HG03432 (cell line): ENCODE measurements at regions not wholly inside any gene's neighbourhood (a gene's known extent, or its start where the extent isn't known, plus 50 kb on each side); places are given as distances from the start of the nearest gene placed in this dataset.

Experiments used
- ATAC-seq: cut with Tn5 transposase; IDR thresholded peaks from one replicate; pipeline ENCODE4 v1.9.1; 2021; ENCODE audit warnings: mild to moderate bottlenecking, moderate library complexity; ENCODE audit not compliant: unreplicated experiment

GRCh38 chr18:25875551-25876240, 214.7 kb downstream of the SS18 start:
- ATAC-seq: no peak

- ATAC-seq: no peak
Observed at GRCh38 chr18:25873833-25874232, 216.6 kb downstream of the SS18 start.

- no peak for ATAC-seq
Observed at GRCh38 chr18:25866331-25866730, 224.1 kb downstream of the SS18 start.

GRCh38 chr18:25862881-25863600, 227.4 kb downstream of the SS18 start:
- ATAC-seq: no peak

GRCh38 chr18:25853691-25854433, 236.6 kb downstream of the SS18 start:
- ATAC-seq: no peak

- ATAC-seq: no peak
Observed at GRCh38 chr18:25843791-25844190, 246.6 kb downstream of the SS18 start.

GRCh38 chr18:25842665-25843064, 247.7 kb downstream of the SS18 start:
- ATAC-seq: no peak

GRCh38 chr18:25834061-25834460, 256.4 kb downstream of the SS18 start:
- no peak for ATAC-seq

GRCh38 chr18:25832001-25832604, 258.3 kb downstream of the SS18 start:
- ATAC-seq: peak; percentile 65

- ATAC-seq: no peak
Observed at GRCh38 chr18:25831301-25831701, 259.1 kb downstream of the SS18 start.

GRCh38 chr18:25830787-25831186, 259.6 kb downstream of the SS18 start:
- ATAC-seq: no peak

GRCh38 chr18:25827961-25828561, 262.4 kb downstream of the SS18 start:
- no peak for ATAC-seq

- ATAC-seq: no peak
Observed at GRCh38 chr18:25827228-25827627, 263.2 kb downstream of the SS18 start.

GRCh38 chr18:25826823-25827222, 263.6 kb downstream of the SS18 start:
- peak; percentile 30 for ATAC-seq

GRCh38 chr18:25825979-25826776, 264.2 kb downstream of the SS18 start:
- peak; percentile 34 for ATAC-seq

GRCh38 chr18:25825056-25825455, 265.4 kb downstream of the SS18 start:
- ATAC-seq: no peak

- no peak for ATAC-seq
Observed at GRCh38 chr18:25819746-25820363, 270.6 kb downstream of the SS18 start.

- ATAC-seq: no peak
Observed at GRCh38 chr18:25818505-25818904, 271.9 kb downstream of the SS18 start.

- no peak for ATAC-seq
Observed at GRCh38 chr18:25817546-25818237, 272.7 kb downstream of the SS18 start.
